GM19468 (cell line): ENCODE measurements at regions not wholly inside any gene's neighbourhood (a gene's known extent, or its start where the extent isn't known, plus 50 kb on each side); places are given as distances from the start of the nearest gene placed in this dataset.
"Not testable (repeated sequence)": the region's sequence is repeated elsewhere in the genome, so short reads cannot be mapped to it uniquely, and the experiment has no call there.

ENCODE experiments used
- ATAC-seq: cut with Tn5 transposase; IDR thresholded peaks from one replicate; pipeline ENCODE4 v1.9.1; 2021; ENCODE audit warnings: mild to moderate bottlenecking, moderate library complexity, moderate number of reproducible peaks; ENCODE audit not compliant: unreplicated experiment; ENCODE audit errors: extremely low read depth

GRCh38 chr2:126145752-126146151 is 510.2 kb upstream of the GYPC start:
- no peak for ATAC-seq

- ATAC-seq, result no peak
Observed at GRCh38 chr2:126154256-126154785, 501.6 kb upstream of the GYPC start.

GRCh38 chr2:126160950-126161349 is 495.0 kb upstream of the GYPC start:
- ATAC-seq, result not testable (repeated sequence)

- no peak for ATAC-seq
Observed at GRCh38 chr2:126172631-126173184, 483.2 kb upstream of the GYPC start.

GRCh38 chr2:126175222-126175621 is 480.7 kb upstream of the GYPC start:
- no peak for ATAC-seq

- ATAC-seq, result no peak
Observed at GRCh38 chr2:126177479-126177878, 478.5 kb upstream of the GYPC start.

GRCh38 chr2:126187668-126188067 is 468.3 kb upstream of the GYPC start:
- no peak for ATAC-seq

GRCh38 chr2:126189527-126189926 is 466.4 kb upstream of the GYPC start:
- no peak for ATAC-seq

- no peak for ATAC-seq
Observed at GRCh38 chr2:126200538-126200937, 455.4 kb upstream of the GYPC start.

- ATAC-seq, result no peak
Observed at GRCh38 chr2:126208266-126208665, 447.7 kb upstream of the GYPC start.

GRCh38 chr2:126212735-126213134 is 443.2 kb upstream of the GYPC start:
- ATAC-seq, result no peak

- no peak for ATAC-seq
Observed at GRCh38 chr2:126219081-126219480, 436.9 kb upstream of the GYPC start.

GRCh38 chr2:126220331-126220730 is 435.6 kb upstream of the GYPC start:
- ATAC-seq, result no peak

- no peak for ATAC-seq
Observed at GRCh38 chr2:126221506-126221905, 434.5 kb upstream of the GYPC start.

- ATAC-seq, result no peak
Observed at GRCh38 chr2:126222278-126222677, 433.7 kb upstream of the GYPC start.

- no peak for ATAC-seq
Observed at GRCh38 chr2:126224776-126225175, 431.2 kb upstream of the GYPC start.

GRCh38 chr2:126227250-126227649 is 428.7 kb upstream of the GYPC start:
- no peak for ATAC-seq

GRCh38 chr2:126228531-126228930 is 427.4 kb upstream of the GYPC start:
- ATAC-seq, result no peak

- no peak for ATAC-seq
Observed at GRCh38 chr2:126238251-126238650, 417.7 kb upstream of the GYPC start.

- no peak for ATAC-seq
Observed at GRCh38 chr2:126239320-126239955, 416.5 kb upstream of the GYPC start.

- no peak for ATAC-seq
Observed at GRCh38 chr2:126241001-126241400, 415.0 kb upstream of the GYPC start.

- ATAC-seq, result no peak
Observed at GRCh38 chr2:126241411-126241810, 414.5 kb upstream of the GYPC start.
